CD14-positive monocyte (primary cell): ENCODE measurements at regions not wholly inside any gene's neighbourhood (a gene's known extent, or its start where the extent isn't known, plus 50 kb on each side); places are given as distances from the start of the nearest gene placed in this dataset.

Experiments used
- DNase-seq, 3 donors: peaks; one replicate each; pipeline ENCODE4 v3.0.0-alpha.2; 2011 to 2022
- H2AFZ ChIP-seq: 2 replicates; pipeline ENCODE4 v1.6.0; 2012; ENCODE audit warnings: mild to moderate bottlenecking, low read depth, low read length, inconsistent platforms; ENCODE audit not compliant: insufficient read depth, poor library complexity, severe bottlenecking
- H3K27ac ChIP-seq, 2 donors: 1 replicate in 1 of 2; 2 replicates in 1 of 2; pipeline ENCODE4 v1.5.1; 2012 to 2013; ENCODE audit warnings: low read length in 2 of 2, control low read depth in 1 of 2, inconsistent platforms in 1 of 2, low read depth in 1 of 2, mild to moderate bottlenecking in 1 of 2
- H3K27me3 ChIP-seq, 2 donors: one replicate each; pipeline versions ENCODE4 v1.6.0 to v1.6.1; 2011 to 2013; ENCODE audit warnings: low read length in 2 of 2; ENCODE audit not compliant: control insufficient read depth in 2 of 2, insufficient read depth in 2 of 2
- H3K36me3 ChIP-seq, 2 donors: replicated peaks in 1 of 2; 1 replicate in 1 of 2; 2 replicates in 1 of 2; pipeline versions ENCODE4 v1.5.1 to v1.6.1; 2012 to 2013; ENCODE audit warnings: low read length in 2 of 2, control low read depth in 1 of 2, inconsistent platforms in 1 of 2, mild to moderate bottlenecking in 1 of 2; ENCODE audit not compliant: insufficient read depth in 2 of 2, control insufficient read depth in 1 of 2
- H3K4me1 ChIP-seq, 2 donors: 1 replicate in 1 of 2; 2 replicates in 1 of 2; pipeline versions ENCODE4 v1.5.1 to v1.6.1; 2012 to 2013; ENCODE audit warnings: low read length in 2 of 2, control low read depth in 1 of 2, inconsistent platforms in 1 of 2, mild to moderate bottlenecking in 1 of 2, moderate library complexity in 1 of 2; ENCODE audit not compliant: insufficient read depth in 2 of 2, control insufficient read depth in 1 of 2
- H3K4me2 ChIP-seq: replicated peaks from 2 replicates; pipeline ENCODE3; 2012; ENCODE audit warnings: low read length, moderate library complexity, mild to moderate bottlenecking; ENCODE audit not compliant: poor library complexity, severe bottlenecking; ENCODE audit errors: extremely low read depth
- H3K4me3 ChIP-seq, 3 experiments: fragments of 200-600 bp in 1 of 3; sonication (generic) in 1 of 3; replicated peaks in 1 of 3; 1 replicate in 2 of 3; 2 replicates in 1 of 3; pipeline ENCODE4 v1.5.1; 2011 to 2013; ENCODE audit warnings: low read length in 3 of 3, mild to moderate bottlenecking in 3 of 3, control low read depth in 2 of 3, low read depth in 2 of 3, inconsistent platforms in 1 of 3, moderate library complexity in 1 of 3
- H3K79me2 ChIP-seq: 2 replicates; pipeline ENCODE4 v1.6.0; 2012; ENCODE audit warnings: mild to moderate bottlenecking, control low read depth, inconsistent platforms, low read length, moderate library complexity; ENCODE audit not compliant: insufficient read depth
- H3K9ac ChIP-seq: 2 replicates; pipeline ENCODE4 v1.6.0; 2017; ENCODE audit warnings: low read length, mild to moderate bottlenecking; ENCODE audit not compliant: insufficient read depth, poor library complexity, severe bottlenecking
- H3K9me3 ChIP-seq, 2 donors: replicated peaks in 1 of 2; 1 replicate in 1 of 2; 2 replicates in 1 of 2; pipeline versions ENCODE4 v1.5.1 to v1.6.1; 2012 to 2013; ENCODE audit warnings: low read length in 2 of 2, control low read depth in 1 of 2; ENCODE audit not compliant: control insufficient read depth in 1 of 2, insufficient read depth in 1 of 2
- H4K20me1 ChIP-seq: 2 replicates; pipeline ENCODE4 v1.6.0; 2012; ENCODE audit warnings: mild to moderate bottlenecking, low read length, control low read depth, moderate library complexity; ENCODE audit not compliant: insufficient read depth
- H3K27ac Mint-ChIP-seq, 7 donors: one replicate each; pipeline ENCODE4 v1.8.0; 2020; ENCODE audit warnings: mild to moderate bottlenecking in 7 of 7, mixed read lengths in 7 of 7, moderate library complexity in 6 of 7, inconsistent platforms in 2 of 7
- H3K27me3 Mint-ChIP-seq, 3 donors: one replicate each; pipeline ENCODE4 v1.8.0; 2021 to 2022; ENCODE audit warnings: low read depth in 3 of 3, mild to moderate bottlenecking in 3 of 3, mixed read lengths in 3 of 3, moderate library complexity in 3 of 3, inconsistent platforms in 1 of 3
- H3K36me3 Mint-ChIP-seq, 2 donors: one replicate each; pipeline ENCODE4 v1.8.0; 2020; ENCODE audit warnings: mixed read lengths in 2 of 2, inconsistent platforms in 1 of 2, mild to moderate bottlenecking in 1 of 2
- H3K4me1 Mint-ChIP-seq: one replicate; pipeline ENCODE4 v1.8.0; 2020; ENCODE audit warnings: mild to moderate bottlenecking, mixed read lengths
- H3K4me3 Mint-ChIP-seq, 2 donors: one replicate each; pipeline ENCODE4 v1.8.0; 2020; ENCODE audit warnings: mild to moderate bottlenecking in 2 of 2, mixed read lengths in 2 of 2, moderate library complexity in 1 of 2
- H3K9me3 Mint-ChIP-seq, 7 donors: one replicate each; pipeline ENCODE4 v1.8.0; 2020 to 2022; ENCODE audit warnings: mixed read lengths in 7 of 7, mild to moderate bottlenecking in 6 of 7, moderate library complexity in 6 of 7, inconsistent platforms in 2 of 7
- WGBS: methylation state at CpG from one replicate; pipeline ENCODE4 v1.1.5; 2013; ENCODE audit warnings: missing lambda C conversion rate; ENCODE audit not compliant: insufficient coverage; 5-methylcytosine and 5-hydroxymethylcytosine counted together
- intact Hi-C, 2 donors: fragments of 100-400 bp; cut with micrococcal nuclease; formaldehyde crosslinking; loops; one replicate each; pipeline versions ENCODE4 v1.15.0 to v1.15.1; 2023
- TF ChIP-seq, protein P1 (sequence below): fragments of 200-600 bp; IDR thresholded peaks from one replicate; pipeline ENCODE4 v1.8.0; 2022; ENCODE audit warnings: antibody characterized with exemption, mild to moderate bottlenecking

- DNase-seq, result no peak
- intact Hi-C loops, result no loop called here
- H4K20me1 ChIP-seq, result no peaks in the 10 kb centered on the region
- no peaks in the 10 kb centered on the region for H3K36me3 Mint-ChIP-seq
- H3K27me3 Mint-ChIP-seq, result peaks cover 1 to 4% (median 3%) of the 10 kb centered on the region in 3 donors
- no peak overlapping the region for H3K27ac Mint-ChIP-seq
- H3K4me1 ChIP-seq, result no peaks in the 10 kb centered on the region
- H3K27ac ChIP-seq, result no peak overlapping the region
- TF ChIP-seq, protein P1, sequence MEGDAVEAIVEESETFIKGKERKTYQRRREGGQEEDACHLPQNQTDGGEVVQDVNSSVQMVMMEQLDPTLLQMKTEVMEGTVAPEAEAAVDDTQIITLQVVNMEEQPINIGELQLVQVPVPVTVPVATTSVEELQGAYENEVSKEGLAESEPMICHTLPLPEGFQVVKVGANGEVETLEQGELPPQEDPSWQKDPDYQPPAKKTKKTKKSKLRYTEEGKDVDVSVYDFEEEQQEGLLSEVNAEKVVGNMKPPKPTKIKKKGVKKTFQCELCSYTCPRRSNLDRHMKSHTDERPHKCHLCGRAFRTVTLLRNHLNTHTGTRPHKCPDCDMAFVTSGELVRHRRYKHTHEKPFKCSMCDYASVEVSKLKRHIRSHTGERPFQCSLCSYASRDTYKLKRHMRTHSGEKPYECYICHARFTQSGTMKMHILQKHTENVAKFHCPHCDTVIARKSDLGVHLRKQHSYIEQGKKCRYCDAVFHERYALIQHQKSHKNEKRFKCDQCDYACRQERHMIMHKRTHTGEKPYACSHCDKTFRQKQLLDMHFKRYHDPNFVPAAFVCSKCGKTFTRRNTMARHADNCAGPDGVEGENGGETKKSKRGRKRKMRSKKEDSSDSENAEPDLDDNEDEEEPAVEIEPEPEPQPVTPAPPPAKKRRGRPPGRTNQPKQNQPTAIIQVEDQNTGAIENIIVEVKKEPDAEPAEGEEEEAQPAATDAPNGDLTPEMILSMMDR, result no peak
- 61% methylated on average over 2 of the region's 5 CpGs for WGBS
- no peaks in the 10 kb centered on the region for H3K36me3 ChIP-seq
- H3K9me3 ChIP-seq, result peaks cover 88 to 91% of the 10 kb centered on the region in 2 donors
- no peak overlapping the region for H3K4me2 ChIP-seq
- no peaks in the 10 kb centered on the region for H3K27me3 ChIP-seq
- H3K4me3 ChIP-seq, result no peak overlapping the region
- no peak overlapping the region for H2AFZ ChIP-seq
- no peak overlapping the region for H3K9ac ChIP-seq
- H3K79me2 ChIP-seq, result no peaks in the 10 kb centered on the region
- peaks cover 37 to 85% (median 67%) of the 10 kb centered on the region in 7 donors for H3K9me3 Mint-ChIP-seq
- H3K4me3 Mint-ChIP-seq, result no peak overlapping the region
- H3K4me1 Mint-ChIP-seq, result no peaks in the 10 kb centered on the region
Observed at GRCh38 chr7:57210871-57211270, 78.6 kb upstream of the ZNF479 start.

DNA sequence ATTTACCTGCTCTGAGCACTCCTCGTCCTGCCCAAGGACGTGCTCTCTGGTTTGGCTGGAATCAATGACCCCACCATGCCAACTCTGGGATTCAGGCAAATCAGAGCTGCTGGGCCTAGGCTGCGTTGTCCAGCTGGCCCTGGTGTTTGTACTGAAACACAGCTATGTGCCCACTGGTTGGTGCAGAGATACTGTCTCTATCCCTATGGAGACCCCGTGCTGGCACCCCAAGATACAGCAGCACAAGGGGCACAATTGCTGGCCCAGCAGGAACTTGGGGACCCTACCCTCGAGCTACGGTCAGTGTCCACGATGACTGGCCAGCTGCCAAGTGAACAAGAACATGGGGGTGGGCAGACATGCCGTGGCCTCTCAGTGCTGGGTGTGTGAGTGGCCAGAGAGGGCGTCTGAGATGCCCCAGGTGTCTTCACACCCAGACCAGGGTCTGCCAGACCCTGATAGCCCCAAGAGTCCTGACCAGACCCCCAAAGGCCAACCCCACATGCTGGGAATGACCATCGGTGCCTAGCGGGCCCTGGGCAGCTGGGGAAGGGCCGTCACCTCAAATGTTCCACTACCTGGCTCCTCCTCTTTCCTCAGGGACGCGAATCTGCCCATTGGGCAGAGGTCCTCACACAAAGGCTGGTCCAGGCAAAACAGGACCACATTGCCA, 79.3 kb upstream of the ZNF479 start:
- H3K27ac Mint-ChIP-seq, result peak overlapping the region in 1 of 7 donors; percentile 7
- H3K27ac ChIP-seq, result no peak overlapping the region
- no peaks in the 10 kb centered on the region for H3K27me3 ChIP-seq
- WGBS, result 76% methylated on average over 13 of the region's 14 CpGs
- no peaks in the 10 kb centered on the region for H3K4me1 ChIP-seq
- H3K4me3 Mint-ChIP-seq, result no peak overlapping the region
- peaks cover 1 to 4% (median 3%) of the 10 kb centered on the region in 3 donors for H3K27me3 Mint-ChIP-seq
- no peak overlapping the region for H3K9ac ChIP-seq
- DNase-seq, result no peak
- no peak overlapping the region for H3K4me3 ChIP-seq
- H4K20me1 ChIP-seq, result no peaks in the 10 kb centered on the region
- intact Hi-C loops, result no loop called here
- no peaks in the 10 kb centered on the region for H3K4me1 Mint-ChIP-seq
- no peak overlapping the region for H2AFZ ChIP-seq
- H3K79me2 ChIP-seq, result no peaks in the 10 kb centered on the region
- peaks cover 39 to 85% (median 70%) of the 10 kb centered on the region in 7 donors for H3K9me3 Mint-ChIP-seq
- no peaks in the 10 kb centered on the region for H3K36me3 Mint-ChIP-seq
- TF ChIP-seq, protein P1, result no peak
- no peaks in the 10 kb centered on the region for H3K36me3 ChIP-seq
- peaks cover 91% of the 10 kb centered on the region in 2 donors for H3K9me3 ChIP-seq
- no peak overlapping the region for H3K4me2 ChIP-seq
